Tibial artery (tissue), 4 donors: ENCODE measurements at regions not wholly inside any gene's neighbourhood (a gene's known extent, or its start where the extent isn't known, plus 50 kb on each side); places are given as distances from the start of the nearest gene placed in this dataset.

Experiments
- DNase-seq, 2 donors: peaks; one replicate each; pipeline ENCODE4 v3.0.0-alpha.2; 2019
- H3K27ac ChIP-seq, 2 donors: fragments of 200-600 bp; sonication (generic) in 1 of 2; 1 replicate in 1 of 2; 2 replicates in 1 of 2; pipeline ENCODE4 v1.5.1; 2018 to 2019; ENCODE audit warnings: mild to moderate bottlenecking in 1 of 2
- H3K27me3 ChIP-seq, 2 donors: fragments of 200-600 bp; sonication (generic) in 1 of 2; one replicate each; pipeline versions ENCODE4 v1.5.1 to v1.6.0; 2016 to 2019
- H3K36me3 ChIP-seq, 3 donors: fragments of 200-600 bp; sonication (generic) in 2 of 3; one replicate each; pipeline ENCODE4 v1.5.1; 2016 to 2019; ENCODE audit warnings: mild to moderate bottlenecking in 2 of 3
- H3K4me1 ChIP-seq, 4 donors: fragments of 200-600 bp; sonication (generic) in 2 of 4; 1 replicate in 3 of 4; 2 replicates in 1 of 4; pipeline ENCODE4 v1.5.1; 2016 to 2019
- H3K4me3 ChIP-seq, 2 donors: fragments of 200-600 bp; sonication (generic) in 1 of 2; 1 replicate in 1 of 2; 2 replicates in 1 of 2; pipeline ENCODE4 v1.5.1; 2018 to 2019; ENCODE audit warnings: mild to moderate bottlenecking in 2 of 2
- H3K9me3 ChIP-seq, 3 donors: fragments of 200-600 bp; sonication (generic) in 1 of 3; one replicate each; pipeline ENCODE4 v1.5.1; 2016 to 2019
- CTCF ChIP-seq, 2 experiments: fragments of 200-600 bp in 1 of 2; fragments of 450-650 bp in 1 of 2; IDR thresholded peaks; one replicate each; pipeline ENCODE4 v1.5.1; 2017 to 2019; ENCODE audit warnings: antibody characterized with exemption in 2 of 2, mild to moderate bottlenecking in 1 of 2, moderate library complexity in 1 of 2
- intact Hi-C: fragments of 100-400 bp; cut with DNase I; formaldehyde crosslinking; loops from one replicate; pipeline ENCODE4 v1.15.0; 2023; ENCODE audit warnings: low total_unique reads

- no peak for DNase-seq
- Histone ChIP-seq H3K27me3 (no peaks in the 10 kb centered on the region), H3K36me3 (no peaks in the 10 kb centered on the region), H3K9me3 (no peaks in the 10 kb centered on the region), H3K4me3 (no peak overlapping the region), H3K27ac (no peak overlapping the region), H3K4me1 (no peaks in the 10 kb centered on the region)
- no peak for TF ChIP-seq CTCF (IDR thresholded peaks at IDR 0.05)
- intact Hi-C loops: no loop called here
These were observed 1429.6 kb upstream of the ALCAM start for GRCh38 chr3:103937094-103937493.

DNA sequence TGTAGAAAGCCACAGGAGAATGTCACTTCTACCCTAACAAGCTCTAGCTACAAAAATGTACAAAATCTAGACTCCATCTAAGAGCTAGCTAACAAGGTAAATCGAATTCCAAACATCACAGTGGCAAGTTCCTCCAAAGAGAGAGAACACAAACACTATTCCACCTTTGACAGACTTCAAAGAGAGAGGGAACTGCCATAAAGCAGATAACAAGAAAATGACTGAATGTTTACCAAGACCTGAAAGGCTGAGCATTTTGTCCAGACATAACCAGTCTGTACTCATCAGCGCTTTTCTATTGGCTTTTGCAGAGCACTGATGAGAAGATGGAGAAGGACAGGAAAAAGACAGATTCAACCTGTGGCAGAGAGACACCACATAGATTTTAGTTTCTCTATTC lies 1419.6 kb upstream of the ALCAM start:
- no peak for DNase-seq
- Histone ChIP-seq H3K4me3 (no peak overlapping the region), H3K4me1 (no peaks in the 10 kb centered on the region), H3K9me3 (no peaks in the 10 kb centered on the region), H3K36me3 (no peaks in the 10 kb centered on the region), H3K27me3 (no peaks in the 10 kb centered on the region), H3K27ac (no peak overlapping the region)
- intact Hi-C loops: no loop called here
- no peak for TF ChIP-seq CTCF (IDR thresholded peaks at IDR 0.05)

DNA sequence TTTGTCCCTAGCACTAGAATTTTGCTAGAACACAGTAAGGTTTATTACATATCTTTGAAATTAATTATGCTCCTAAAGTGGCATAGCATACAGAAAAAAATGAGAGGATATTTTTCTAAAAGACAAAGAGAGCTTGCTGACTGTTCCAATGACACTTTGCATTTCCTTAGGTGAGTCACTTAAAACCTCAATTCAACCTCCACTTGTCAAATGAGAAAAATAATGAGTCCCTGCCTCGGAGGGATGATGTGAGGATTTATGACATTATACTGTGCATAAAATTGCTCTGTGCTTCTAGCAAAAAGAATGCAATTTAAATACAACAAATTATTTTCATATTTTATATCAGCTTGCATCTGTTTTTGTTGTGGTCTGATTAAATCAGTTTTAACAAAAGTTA lies 1417.0 kb upstream of the ALCAM start:
- intact Hi-C loops: no loop called here
- Histone ChIP-seq H3K9me3 (no peaks in the 10 kb centered on the region), H3K36me3 (no peaks in the 10 kb centered on the region), H3K27ac (no peak overlapping the region), H3K27me3 (no peaks in the 10 kb centered on the region), H3K4me3 (no peak overlapping the region), H3K4me1 (no peaks in the 10 kb centered on the region)
- no peak for DNase-seq
- no peak for TF ChIP-seq CTCF (IDR thresholded peaks at IDR 0.05)

GRCh38 chr3:103950676-103951075 lies 1416.0 kb upstream of the ALCAM start:
- H3K4me1 ChIP-seq: no peaks in the 10 kb centered on the region
- no peaks in the 10 kb centered on the region for H3K9me3 ChIP-seq
- DNase-seq: no peak
- no peak overlapping the region for H3K4me3 ChIP-seq
- no peak for TF ChIP-seq CTCF (IDR thresholded peaks at IDR 0.05)
- no peaks in the 10 kb centered on the region for H3K27me3 ChIP-seq
- no peaks in the 10 kb centered on the region for H3K36me3 ChIP-seq
- intact Hi-C loops: no loop called here
- no peak overlapping the region for H3K27ac ChIP-seq

DNA sequence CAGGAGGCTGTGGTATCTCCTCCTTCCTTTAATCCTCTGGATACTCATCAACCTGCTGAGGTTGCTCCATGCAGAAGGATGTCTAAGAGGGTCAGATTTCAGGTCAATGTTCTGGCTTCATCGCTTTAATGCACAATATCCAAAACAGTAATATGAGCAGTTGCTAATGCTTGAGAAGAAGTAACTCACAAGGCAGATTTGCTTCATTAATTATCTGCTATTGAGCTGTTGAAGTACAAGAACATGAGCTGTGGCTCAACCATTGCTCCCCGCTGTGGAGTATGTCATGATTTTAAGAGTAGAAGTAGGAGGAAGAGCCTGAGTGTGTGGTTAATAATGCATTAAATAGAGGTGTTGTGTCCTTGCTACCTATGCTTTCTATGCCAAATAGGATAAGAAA lies 1412.9 kb upstream of the ALCAM start:
- H3K9me3 ChIP-seq: no peaks in the 10 kb centered on the region
- H3K4me1 ChIP-seq: no peaks in the 10 kb centered on the region
- intact Hi-C loops: no loop called here
- H3K36me3 ChIP-seq: no peaks in the 10 kb centered on the region
- no peak overlapping the region for H3K27ac ChIP-seq
- no peaks in the 10 kb centered on the region for H3K27me3 ChIP-seq
- no peak for DNase-seq
- TF ChIP-seq CTCF (IDR thresholded peaks at IDR 0.05): no peak
- H3K4me3 ChIP-seq: no peak overlapping the region

- DNase-seq: no peak
- intact Hi-C loops: no loop called here
- Histone ChIP-seq H3K27me3 (no peaks in the 10 kb centered on the region), H3K4me3 (no peak overlapping the region), H3K27ac (no peak overlapping the region), H3K9me3 (no peaks in the 10 kb centered on the region), H3K4me1 (no peaks in the 10 kb centered on the region), H3K36me3 (no peaks in the 10 kb centered on the region)
- no peak for TF ChIP-seq CTCF (IDR thresholded peaks at IDR 0.05)
These were observed 1405.9 kb upstream of the ALCAM start for GRCh38 chr3:103960819-103961218.
